SK-N-SH (cell line): ENCODE measurements at regions not wholly inside any gene's neighbourhood (a gene's known extent, or its start where the extent isn't known, plus 50 kb on each side); places are given as distances from the start of the nearest gene placed in this dataset.

Source experiments
- CTCF ChIA-PET: fragments of 300-600, 350-600 bp; formaldehyde crosslinking; extraction: SDS; loops from one replicate; lab custom pipeline; 2021; lab: Yijun Ruan, JAX
- POLR2A ChIA-PET: fragments of 350-600 bp; sonication (Branson Sonifier 250); formaldehyde crosslinking; extraction: SDS; loops from one replicate; lab custom pipeline; 2020; ENCODE audit warnings: antibody characterized with exemption, inconsistent platforms; lab: Yijun Ruan, JAX
- DNase-seq: peaks from one replicate; pipeline ENCODE4 v3.0.0; 2012
- H2AFZ ChIP-seq: fragments of 200-600 bp; sonication (generic); 2 replicates; pipeline ENCODE4 v1.8.1; 2016; ENCODE audit warnings: antibody characterized with exemption, mild to moderate bottlenecking, low read depth
- H3F3A ChIP-seq: fragments of 200-600 bp; sonication (generic); replicated peaks from 2 replicates; pipeline ENCODE3; 2016; ENCODE audit warnings: antibody characterized with exemption, mild to moderate bottlenecking; ENCODE audit not compliant: insufficient read depth
- H3K27ac ChIP-seq, 2 experiments: fragments of 200-500 bp in 1 of 2; fragments of 200-600 bp in 1 of 2; sonication (Bioruptor generic) in 1 of 2; sonication (generic), shearing (Covaris generic) in 1 of 2; 2 replicates each; pipeline versions ENCODE4 v1.5.1 to v1.6.1; 2014 to 2016; ENCODE audit warnings: low read depth in 2 of 2, inconsistent platforms in 1 of 2, low read length in 1 of 2, mild to moderate bottlenecking in 1 of 2, mixed read lengths in 1 of 2
- H3K27me3 ChIP-seq: fragments of 200-600 bp; sonication (generic), shearing (Covaris generic); 2 replicates; pipeline ENCODE4 v1.6.1; 2016; ENCODE audit warnings: mixed run types; ENCODE audit not compliant: insufficient read depth
- H3K36me3 ChIP-seq, 2 experiments: fragments of 200-500 bp in 1 of 2; fragments of 200-600 bp in 1 of 2; sonication (Bioruptor generic) in 1 of 2; sonication (generic) in 1 of 2; replicated peaks in 1 of 2; 2 replicates each; pipeline versions ENCODE3 to v1.5.1; 2014 to 2016; ENCODE audit warnings: low read length in 1 of 2, mild to moderate bottlenecking in 1 of 2; ENCODE audit not compliant: insufficient read depth in 2 of 2, control insufficient read depth in 1 of 2
- H3K4me1 ChIP-seq, 2 experiments: fragments of 200-500 bp in 1 of 2; fragments of 200-600 bp in 1 of 2; sonication (Bioruptor generic) in 1 of 2; sonication (generic), shearing (Covaris generic) in 1 of 2; 2 replicates each; pipeline versions ENCODE4 v1.5.1 to v1.6.1; 2014 to 2016; ENCODE audit warnings: low read depth in 1 of 2, low read length in 1 of 2, mixed run types in 1 of 2; ENCODE audit not compliant: insufficient read depth in 2 of 2, control insufficient read depth in 1 of 2
- H3K4me2 ChIP-seq: fragments of 200-600 bp; sonication (generic), shearing (Covaris generic); 2 replicates; pipeline ENCODE4 v1.6.1; 2017; ENCODE audit warnings: mixed run types
- H3K4me3 ChIP-seq, 2 experiments: fragments of 200-500 bp in 1 of 2; fragments of 200-600 bp in 1 of 2; sonication (Bioruptor generic) in 1 of 2; sonication (generic), shearing (Covaris generic) in 1 of 2; 2 replicates each; pipeline versions ENCODE4 v1.5.1 to v1.8.1; 2014 to 2016; ENCODE audit warnings: low read depth in 2 of 2, inconsistent platforms in 1 of 2, low read length in 1 of 2, mild to moderate bottlenecking in 1 of 2, mixed read lengths in 1 of 2, moderate library complexity in 1 of 2
- H3K79me2 ChIP-seq: fragments of 200-600 bp; sonication (generic); 2 replicates; pipeline ENCODE4 v1.8.1; 2017; ENCODE audit warnings: mild to moderate bottlenecking; ENCODE audit not compliant: insufficient read depth
- H3K9ac ChIP-seq: fragments of 200-600 bp; sonication (generic); 2 replicates; pipeline ENCODE4 v1.6.1; 2017; ENCODE audit warnings: mixed run types
- H3K9me2 ChIP-seq: fragments of 200-600 bp; sonication (generic); 2 replicates; pipeline ENCODE4 v1.6.1; 2017; ENCODE audit warnings: mixed run types
- H3K9me3 ChIP-seq: fragments of 200-600 bp; sonication (generic); 2 replicates; pipeline ENCODE4 v1.6.1; 2017; ENCODE audit warnings: mixed run types, mild to moderate bottlenecking, moderate library complexity
- H4K20me1 ChIP-seq: fragments of 200-600 bp; sonication (generic); 2 replicates; pipeline ENCODE4 v1.6.1; 2017; ENCODE audit warnings: mild to moderate bottlenecking, mixed run types; ENCODE audit not compliant: insufficient read depth
- FOSL2 ChIP-seq: IDR thresholded peaks from 2 replicates; pipeline ENCODE4 v1.4.0; 2012; ENCODE audit warnings: low read depth, mild to moderate bottlenecking, moderate library complexity, borderline replicate concordance
- GATA2 ChIP-seq: sonication (generic); formaldehyde crosslinking; IDR thresholded peaks from 2 replicates; pipeline ENCODE4 v1.5.0; 2020; ENCODE audit warnings: mild to moderate bottlenecking, missing genetic modification reagents
- JUND ChIP-seq: IDR thresholded peaks from 2 replicates; pipeline ENCODE4 v1.4.0; 2012
- MEF2A ChIP-seq: IDR thresholded peaks from 2 replicates; pipeline ENCODE4 v1.4.0; 2012; ENCODE audit warnings: low read depth, borderline replicate concordance
- MXI1 ChIP-seq: IDR thresholded peaks from 2 replicates; pipeline ENCODE4 v1.6.1; 2012; ENCODE audit warnings: mild to moderate bottlenecking, low read depth, low read length, improper control_type of control experiment
- RAD21 ChIP-seq: IDR thresholded peaks from 2 replicates; pipeline ENCODE4 v1.6.1; 2012; ENCODE audit warnings: mild to moderate bottlenecking, low read length
- RXRA ChIP-seq: IDR thresholded peaks from 2 replicates; pipeline ENCODE4 v1.4.0; 2012; ENCODE audit warnings: low read depth, mild to moderate bottlenecking, borderline replicate concordance
- SIN3A ChIP-seq: IDR thresholded peaks from 2 replicates; pipeline ENCODE4 v1.6.1; 2012; ENCODE audit warnings: low read depth, mild to moderate bottlenecking, low read length, moderate library complexity, borderline replicate concordance
- SMC3 ChIP-seq: IDR thresholded peaks from 2 replicates; pipeline ENCODE4 v1.6.1; 2012; ENCODE audit warnings: low read depth, low read length, improper control_type of control experiment
- TAF1 ChIP-seq: IDR thresholded peaks from 2 replicates; pipeline ENCODE4 v1.6.1; 2012; ENCODE audit warnings: low read depth, mild to moderate bottlenecking, low read length, moderate library complexity, borderline replicate concordance
- TCF12 ChIP-seq: IDR thresholded peaks from 2 replicates; pipeline ENCODE4 v1.4.0; 2012
- TEAD4 ChIP-seq: IDR thresholded peaks from 2 replicates; pipeline ENCODE4 v1.4.0; 2012; ENCODE audit warnings: mild to moderate bottlenecking, borderline replicate concordance; ENCODE audit not compliant: insufficient read depth
- YY1 ChIP-seq: IDR thresholded peaks from 2 replicates; pipeline ENCODE4 v1.4.0; 2012; ENCODE audit warnings: low read depth, mild to moderate bottlenecking
- WGBS: methylation state at CpG from one replicate; pipeline ENCODE4 v1.1.6; 2017; ENCODE audit warnings: low lambda C conversion rate; 5-methylcytosine and 5-hydroxymethylcytosine counted together
- TF ChIP-seq, protein P1 (sequence below): IDR thresholded peaks from 2 replicates; pipeline ENCODE4 v1.6.1; 2012; ENCODE audit warnings: mild to moderate bottlenecking, low read depth, low read length, moderate library complexity
- TF ChIP-seq, protein P2 (sequence below): IDR thresholded peaks from 2 replicates; pipeline ENCODE4 v1.4.0; 2012; ENCODE audit warnings: low read depth
- TF ChIP-seq, protein P3 (sequence below): IDR thresholded peaks from 2 replicates; pipeline ENCODE4 v1.4.0; 2012; ENCODE audit warnings: low read depth, borderline replicate concordance

DNA sequence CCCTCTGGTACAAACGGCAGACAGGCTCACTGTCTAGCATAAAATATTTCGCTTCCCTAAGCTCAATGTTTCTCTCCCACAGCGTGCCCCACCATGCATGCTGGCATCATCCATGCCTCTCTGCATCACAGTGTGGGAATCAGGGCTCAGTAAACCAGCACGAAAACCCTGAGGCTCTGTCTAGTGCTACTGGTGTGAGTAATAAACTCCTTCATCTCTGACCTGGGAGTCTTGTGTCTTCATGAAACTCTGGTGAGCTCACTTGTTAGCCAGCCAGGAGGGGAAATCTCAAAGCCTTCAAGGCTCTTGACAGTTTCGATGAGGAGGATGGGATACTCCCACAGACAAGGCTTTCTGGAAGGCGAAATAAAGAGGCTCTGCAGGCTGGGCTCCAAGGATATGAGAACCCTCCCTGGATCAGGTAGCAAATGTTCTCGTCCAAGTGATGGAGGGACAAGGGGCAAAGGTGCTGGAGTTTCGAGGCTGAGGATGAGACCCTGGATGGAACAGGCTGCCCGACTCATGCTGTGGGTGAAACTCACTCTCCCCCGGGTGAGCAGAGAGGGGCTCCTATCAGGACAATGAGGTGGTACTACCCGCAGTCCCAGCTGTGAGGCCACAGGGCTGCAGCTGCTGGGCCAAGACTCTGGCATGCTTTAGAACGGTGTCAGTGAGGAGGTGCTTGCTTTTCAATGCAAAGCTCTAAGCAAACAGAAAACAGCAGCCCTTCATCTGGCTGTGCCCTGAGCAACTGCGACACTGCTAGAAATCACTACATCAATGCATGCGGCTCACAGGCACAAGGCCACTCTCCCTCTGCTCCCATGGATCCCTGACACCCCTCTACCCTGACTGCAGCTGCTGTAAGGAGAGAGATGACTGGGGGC is 69.3 kb downstream of the SHANK2 start:
- TF ChIP-seq, protein P1, sequence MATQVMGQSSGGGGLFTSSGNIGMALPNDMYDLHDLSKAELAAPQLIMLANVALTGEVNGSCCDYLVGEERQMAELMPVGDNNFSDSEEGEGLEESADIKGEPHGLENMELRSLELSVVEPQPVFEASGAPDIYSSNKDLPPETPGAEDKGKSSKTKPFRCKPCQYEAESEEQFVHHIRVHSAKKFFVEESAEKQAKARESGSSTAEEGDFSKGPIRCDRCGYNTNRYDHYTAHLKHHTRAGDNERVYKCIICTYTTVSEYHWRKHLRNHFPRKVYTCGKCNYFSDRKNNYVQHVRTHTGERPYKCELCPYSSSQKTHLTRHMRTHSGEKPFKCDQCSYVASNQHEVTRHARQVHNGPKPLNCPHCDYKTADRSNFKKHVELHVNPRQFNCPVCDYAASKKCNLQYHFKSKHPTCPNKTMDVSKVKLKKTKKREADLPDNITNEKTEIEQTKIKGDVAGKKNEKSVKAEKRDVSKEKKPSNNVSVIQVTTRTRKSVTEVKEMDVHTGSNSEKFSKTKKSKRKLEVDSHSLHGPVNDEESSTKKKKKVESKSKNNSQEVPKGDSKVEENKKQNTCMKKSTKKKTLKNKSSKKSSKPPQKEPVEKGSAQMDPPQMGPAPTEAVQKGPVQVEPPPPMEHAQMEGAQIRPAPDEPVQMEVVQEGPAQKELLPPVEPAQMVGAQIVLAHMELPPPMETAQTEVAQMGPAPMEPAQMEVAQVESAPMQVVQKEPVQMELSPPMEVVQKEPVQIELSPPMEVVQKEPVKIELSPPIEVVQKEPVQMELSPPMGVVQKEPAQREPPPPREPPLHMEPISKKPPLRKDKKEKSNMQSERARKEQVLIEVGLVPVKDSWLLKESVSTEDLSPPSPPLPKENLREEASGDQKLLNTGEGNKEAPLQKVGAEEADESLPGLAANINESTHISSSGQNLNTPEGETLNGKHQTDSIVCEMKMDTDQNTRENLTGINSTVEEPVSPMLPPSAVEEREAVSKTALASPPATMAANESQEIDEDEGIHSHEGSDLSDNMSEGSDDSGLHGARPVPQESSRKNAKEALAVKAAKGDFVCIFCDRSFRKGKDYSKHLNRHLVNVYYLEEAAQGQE: no peak
- TF ChIP-seq, protein P2, sequence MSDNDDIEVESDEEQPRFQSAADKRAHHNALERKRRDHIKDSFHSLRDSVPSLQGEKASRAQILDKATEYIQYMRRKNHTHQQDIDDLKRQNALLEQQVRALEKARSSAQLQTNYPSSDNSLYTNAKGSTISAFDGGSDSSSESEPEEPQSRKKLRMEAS: no peak
- TF ChIP-seq TEAD4: no peak
- no peak for TF ChIP-seq SIN3A
- TF ChIP-seq TCF12: no peak
- TF ChIP-seq JUND: no peak
- no peak for TF ChIP-seq GATA2
- CTCF ChIA-PET: interaction anchor here (0.9 kb wide), 1 partner anchor 68 kb away, joined by 3 read pairs; no protein-coding TSS in a partner anchor
- Histone ChIP-seq H2AFZ (no peak overlapping the region), H3K9ac (no peak overlapping the region), H3K9me2 (no peaks in the 10 kb centered on the region), H3F3A (no peaks in the 10 kb centered on the region), H3K4me3 (no peak overlapping the region), H3K4me1 (no peaks in the 10 kb centered on the region), H3K27ac (no peak overlapping the region), H3K36me3 (no peaks in the 10 kb centered on the region), H4K20me1 (no peaks in the 10 kb centered on the region), H3K9me3 (no peaks in the 10 kb centered on the region), H3K4me2 (no peak overlapping the region), H3K79me2 (no peaks in the 10 kb centered on the region), H3K27me3 (no peaks in the 10 kb centered on the region)
- DNase-seq: no peak
- POLR2A ChIA-PET: no interaction called here
- WGBS: 40% methylated on average over 13 of the region's 14 CpGs

DNA sequence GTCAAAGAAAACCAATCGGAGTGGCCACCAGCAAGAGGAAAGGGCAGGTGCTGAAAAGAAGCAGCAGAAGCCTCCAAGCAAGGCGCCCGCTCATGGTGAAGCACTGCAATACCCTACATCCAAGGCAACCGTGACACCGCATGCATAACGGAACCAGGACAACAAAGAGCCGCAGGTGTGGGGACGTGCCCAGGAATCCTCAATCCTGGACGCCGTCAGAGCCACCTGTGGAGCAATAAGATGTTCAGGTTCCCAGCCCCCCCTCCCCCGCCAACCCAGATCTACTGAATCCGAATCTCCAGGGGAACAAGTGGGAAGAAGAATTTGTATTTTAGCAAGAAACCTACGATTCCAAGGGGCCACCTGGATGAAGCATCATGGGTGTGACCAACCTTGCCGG is 70.8 kb downstream of the SHANK2 start:
- DNase-seq: no peak
- Histone ChIP-seq H3K9me2 (no peaks in the 10 kb centered on the region), H3K36me3 (no peaks in the 10 kb centered on the region), H3F3A (no peaks in the 10 kb centered on the region), H3K4me2 (no peak overlapping the region), H3K27ac (no peak overlapping the region), H3K9ac (no peak overlapping the region), H2AFZ (no peak overlapping the region), H4K20me1 (no peaks in the 10 kb centered on the region), H3K4me1 (no peaks in the 10 kb centered on the region), H3K4me3 (no peak overlapping the region), H3K9me3 (no peaks in the 10 kb centered on the region), H3K79me2 (no peaks in the 10 kb centered on the region), H3K27me3 (no peaks in the 10 kb centered on the region)
- POLR2A ChIA-PET: no interaction called here
- CTCF ChIA-PET: no interaction called here
- no peak for TF ChIP-seq YY1
- TF ChIP-seq, protein P3, sequence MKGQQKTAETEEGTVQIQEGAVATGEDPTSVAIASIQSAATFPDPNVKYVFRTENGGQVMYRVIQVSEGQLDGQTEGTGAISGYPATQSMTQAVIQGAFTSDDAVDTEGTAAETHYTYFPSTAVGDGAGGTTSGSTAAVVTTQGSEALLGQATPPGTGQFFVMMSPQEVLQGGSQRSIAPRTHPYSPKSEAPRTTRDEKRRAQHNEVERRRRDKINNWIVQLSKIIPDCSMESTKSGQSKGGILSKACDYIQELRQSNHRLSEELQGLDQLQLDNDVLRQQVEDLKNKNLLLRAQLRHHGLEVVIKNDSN: no peak
- no peak for TF ChIP-seq TAF1
- no peak for TF ChIP-seq RXRA
- TF ChIP-seq MEF2A: no peak
- TF ChIP-seq FOSL2: no peak
- TF ChIP-seq, protein P1: no peak
- no peak for TF ChIP-seq SMC3
- TF ChIP-seq MXI1: no peak
- TF ChIP-seq RAD21: no peak
- WGBS: 38% methylated on average over 7 of the region's 14 CpGs
